GM19238 (cell line): ENCODE measurements at regions not wholly inside any gene's neighbourhood (a gene's known extent, or its start where the extent isn't known, plus 50 kb on each side); places are given as distances from the start of the nearest gene placed in this dataset.
"Not testable (repeated sequence)": the region's sequence is repeated elsewhere in the genome, so short reads cannot be mapped to it uniquely, and the experiment has no call there.

ENCODE experiments used
- DNase-seq: peaks from one replicate; pipeline ENCODE4 v3.0.0; 2011; ENCODE audit warnings: low spot score; ENCODE audit not compliant: insufficient read length

GRCh38 chr11:109677231-109677630 lies 255.2 kb downstream of the C11orf87 start:
- no peak for DNase-seq

- no peak for DNase-seq
These were observed 255.9 kb downstream of the C11orf87 start for GRCh38 chr11:109677876-109678275.

- DNase-seq: no peak
These were observed 258.1 kb downstream of the C11orf87 start for GRCh38 chr11:109680127-109680526.

GRCh38 chr11:109682788-109683187 lies 260.8 kb downstream of the C11orf87 start:
- DNase-seq: not testable (repeated sequence)

- no peak for DNase-seq
These were observed 273.7 kb downstream of the C11orf87 start for GRCh38 chr11:109695696-109696095.

- DNase-seq: no peak
These were observed 274.4 kb downstream of the C11orf87 start for GRCh38 chr11:109696191-109696897.

- no peak for DNase-seq
These were observed 275.3 kb downstream of the C11orf87 start for GRCh38 chr11:109697140-109697843.

- no peak for DNase-seq
These were observed 276.2 kb downstream of the C11orf87 start for GRCh38 chr11:109698237-109698636.

- DNase-seq: no peak
These were observed 282.4 kb downstream of the C11orf87 start for GRCh38 chr11:109704432-109704831.

- DNase-seq: no peak
These were observed 285.0 kb downstream of the C11orf87 start for GRCh38 chr11:109706945-109707344.

GRCh38 chr11:109707411-109707810 lies 285.4 kb downstream of the C11orf87 start:
- no peak for DNase-seq

GRCh38 chr11:109708184-109708583 lies 286.2 kb downstream of the C11orf87 start:
- DNase-seq: no peak

GRCh38 chr11:109714444-109714843 lies 292.5 kb downstream of the C11orf87 start:
- not testable (repeated sequence) for DNase-seq

- DNase-seq: not testable (repeated sequence)
These were observed 293.4 kb downstream of the C11orf87 start for GRCh38 chr11:109715424-109715823.

- DNase-seq: no peak
These were observed 304.1 kb downstream of the C11orf87 start for GRCh38 chr11:109726061-109726460.

- no peak for DNase-seq
These were observed 306.1 kb downstream of the C11orf87 start for GRCh38 chr11:109728056-109728455.

GRCh38 chr11:109729761-109730160 lies 307.8 kb downstream of the C11orf87 start:
- no peak for DNase-seq

- DNase-seq: no peak
These were observed 308.7 kb downstream of the C11orf87 start for GRCh38 chr11:109730669-109731068.

- no peak for DNase-seq
These were observed 309.5 kb downstream of the C11orf87 start for GRCh38 chr11:109731451-109731850.

GRCh38 chr11:109733245-109733644 lies 311.3 kb downstream of the C11orf87 start:
- DNase-seq: no peak

GRCh38 chr11:109734566-109734965 lies 312.6 kb downstream of the C11orf87 start:
- DNase-seq: no peak

GRCh38 chr11:109735128-109735527 lies 313.1 kb downstream of the C11orf87 start:
- DNase-seq: no peak

- no peak for DNase-seq
These were observed 317.4 kb downstream of the C11orf87 start for GRCh38 chr11:109739379-109739778.
